ENCODE measurements at regions not wholly inside any gene's neighbourhood (a gene's known extent, or its start where the extent isn't known, plus 50 kb on each side); places are given as distances from the start of the nearest gene placed in this dataset.
A peak's percentile ranks its signal among the peaks of the same experiment; 100 is the strongest.

- TF ChIP-seq CTCF (IDR thresholded peaks at IDR 0.05 in 4 of 5, conservative IDR thresholded peaks at IDR 0.05 in 1 of 5) (peak; percentile 91 to 100 (median 99)), POLR2A (IDR thresholded peaks at IDR 0.05) (no peak)
These were observed 337.7 kb upstream of the NPVF start for GRCh38 chr7:25565949-25566348.

Data from gastrocnemius medialis (tissue), 4 donors.